SK-N-SH (cell line): ENCODE measurements at regions not wholly inside any gene's neighbourhood (a gene's known extent, or its start where the extent isn't known, plus 50 kb on each side); places are given as distances from the start of the nearest gene placed in this dataset.

Experiments
- CTCF ChIA-PET: fragments of 300-600, 350-600 bp; formaldehyde crosslinking; extraction: SDS; loops from one replicate; lab custom pipeline; 2021; lab: Yijun Ruan, JAX
- POLR2A ChIA-PET: fragments of 350-600 bp; sonication (Branson Sonifier 250); formaldehyde crosslinking; extraction: SDS; loops from one replicate; lab custom pipeline; 2020; ENCODE audit warnings: antibody characterized with exemption, inconsistent platforms; lab: Yijun Ruan, JAX
- DNase-seq: peaks from one replicate; pipeline ENCODE4 v3.0.0; 2012
- H2AFZ ChIP-seq: fragments of 200-600 bp; sonication (generic); 2 replicates; pipeline ENCODE4 v1.8.1; 2016; ENCODE audit warnings: antibody characterized with exemption, mild to moderate bottlenecking, low read depth
- H3F3A ChIP-seq: fragments of 200-600 bp; sonication (generic); replicated peaks from 2 replicates; pipeline ENCODE3; 2016; ENCODE audit warnings: antibody characterized with exemption, mild to moderate bottlenecking; ENCODE audit not compliant: insufficient read depth
- H3K27ac ChIP-seq, 2 experiments: fragments of 200-500 bp in 1 of 2; fragments of 200-600 bp in 1 of 2; sonication (Bioruptor generic) in 1 of 2; sonication (generic), shearing (Covaris generic) in 1 of 2; 2 replicates each; pipeline versions ENCODE4 v1.5.1 to v1.6.1; 2014 to 2016; ENCODE audit warnings: low read depth in 2 of 2, inconsistent platforms in 1 of 2, low read length in 1 of 2, mild to moderate bottlenecking in 1 of 2, mixed read lengths in 1 of 2
- H3K27me3 ChIP-seq: fragments of 200-600 bp; sonication (generic), shearing (Covaris generic); 2 replicates; pipeline ENCODE4 v1.6.1; 2016; ENCODE audit warnings: mixed run types; ENCODE audit not compliant: insufficient read depth
- H3K36me3 ChIP-seq, 2 experiments: fragments of 200-500 bp in 1 of 2; fragments of 200-600 bp in 1 of 2; sonication (Bioruptor generic) in 1 of 2; sonication (generic) in 1 of 2; replicated peaks in 1 of 2; 2 replicates each; pipeline versions ENCODE3 to v1.5.1; 2014 to 2016; ENCODE audit warnings: low read length in 1 of 2, mild to moderate bottlenecking in 1 of 2; ENCODE audit not compliant: insufficient read depth in 2 of 2, control insufficient read depth in 1 of 2
- H3K4me1 ChIP-seq, 2 experiments: fragments of 200-500 bp in 1 of 2; fragments of 200-600 bp in 1 of 2; sonication (Bioruptor generic) in 1 of 2; sonication (generic), shearing (Covaris generic) in 1 of 2; 2 replicates each; pipeline versions ENCODE4 v1.5.1 to v1.6.1; 2014 to 2016; ENCODE audit warnings: low read depth in 1 of 2, low read length in 1 of 2, mixed run types in 1 of 2; ENCODE audit not compliant: insufficient read depth in 2 of 2, control insufficient read depth in 1 of 2
- H3K4me2 ChIP-seq: fragments of 200-600 bp; sonication (generic), shearing (Covaris generic); 2 replicates; pipeline ENCODE4 v1.6.1; 2017; ENCODE audit warnings: mixed run types
- H3K4me3 ChIP-seq, 2 experiments: fragments of 200-500 bp in 1 of 2; fragments of 200-600 bp in 1 of 2; sonication (Bioruptor generic) in 1 of 2; sonication (generic), shearing (Covaris generic) in 1 of 2; 2 replicates each; pipeline versions ENCODE4 v1.5.1 to v1.8.1; 2014 to 2016; ENCODE audit warnings: low read depth in 2 of 2, inconsistent platforms in 1 of 2, low read length in 1 of 2, mild to moderate bottlenecking in 1 of 2, mixed read lengths in 1 of 2, moderate library complexity in 1 of 2
- H3K79me2 ChIP-seq: fragments of 200-600 bp; sonication (generic); 2 replicates; pipeline ENCODE4 v1.8.1; 2017; ENCODE audit warnings: mild to moderate bottlenecking; ENCODE audit not compliant: insufficient read depth
- H3K9ac ChIP-seq: fragments of 200-600 bp; sonication (generic); 2 replicates; pipeline ENCODE4 v1.6.1; 2017; ENCODE audit warnings: mixed run types
- H3K9me2 ChIP-seq: fragments of 200-600 bp; sonication (generic); 2 replicates; pipeline ENCODE4 v1.6.1; 2017; ENCODE audit warnings: mixed run types
- H3K9me3 ChIP-seq: fragments of 200-600 bp; sonication (generic); 2 replicates; pipeline ENCODE4 v1.6.1; 2017; ENCODE audit warnings: mixed run types, mild to moderate bottlenecking, moderate library complexity
- H4K20me1 ChIP-seq: fragments of 200-600 bp; sonication (generic); 2 replicates; pipeline ENCODE4 v1.6.1; 2017; ENCODE audit warnings: mild to moderate bottlenecking, mixed run types; ENCODE audit not compliant: insufficient read depth
- CHD2 ChIP-seq: fragments of 150-350 bp; IDR thresholded peaks from 2 replicates; pipeline ENCODE4 v1.6.1; 2018; ENCODE audit warnings: low read length; ENCODE audit not compliant: partially characterized antibody
- ELF1 ChIP-seq: IDR thresholded peaks from 2 replicates; pipeline ENCODE4 v1.4.0; 2012
- EP300 ChIP-seq, 2 experiments: IDR thresholded peaks; 2 replicates each; pipeline versions ENCODE4 v1.4.0 to v1.6.1; 2012; ENCODE audit warnings: borderline replicate concordance in 1 of 2, low read depth in 1 of 2, low read length in 1 of 2
- FOXM1 ChIP-seq: IDR thresholded peaks from 2 replicates; pipeline ENCODE4 v1.4.0; 2012; ENCODE audit warnings: low read depth, mild to moderate bottlenecking
- GABPA ChIP-seq: IDR thresholded peaks from 2 replicates; pipeline ENCODE4 v1.4.0; 2012; ENCODE audit warnings: low read depth, mild to moderate bottlenecking
- IRF3 ChIP-seq: fragments of 150-350 bp; IDR thresholded peaks from 2 replicates; pipeline ENCODE4 v1.6.1; 2016; ENCODE audit warnings: mild to moderate bottlenecking, low read depth, low read length
- MXI1 ChIP-seq: IDR thresholded peaks from 2 replicates; pipeline ENCODE4 v1.6.1; 2012; ENCODE audit warnings: mild to moderate bottlenecking, low read depth, low read length, improper control_type of control experiment
- RAD21 ChIP-seq: IDR thresholded peaks from 2 replicates; pipeline ENCODE4 v1.6.1; 2012; ENCODE audit warnings: mild to moderate bottlenecking, low read length
- RCOR1 ChIP-seq: fragments of 150-350 bp; IDR thresholded peaks from 2 replicates; pipeline ENCODE4 v1.6.1; 2017; ENCODE audit warnings: antibody characterized with exemption, low read length
- SMC3 ChIP-seq: IDR thresholded peaks from 2 replicates; pipeline ENCODE4 v1.6.1; 2012; ENCODE audit warnings: low read depth, low read length, improper control_type of control experiment
- TAF1 ChIP-seq: IDR thresholded peaks from 2 replicates; pipeline ENCODE4 v1.6.1; 2012; ENCODE audit warnings: low read depth, mild to moderate bottlenecking, low read length, moderate library complexity, borderline replicate concordance
- TEAD4 ChIP-seq: IDR thresholded peaks from 2 replicates; pipeline ENCODE4 v1.4.0; 2012; ENCODE audit warnings: mild to moderate bottlenecking, borderline replicate concordance; ENCODE audit not compliant: insufficient read depth
- YY1 ChIP-seq: IDR thresholded peaks from 2 replicates; pipeline ENCODE4 v1.4.0; 2012; ENCODE audit warnings: low read depth, mild to moderate bottlenecking
- WGBS: methylation state at CpG from one replicate; pipeline ENCODE4 v1.1.6; 2017; ENCODE audit warnings: low lambda C conversion rate; 5-methylcytosine and 5-hydroxymethylcytosine counted together
- TF ChIP-seq, protein P1 (sequence below): IDR thresholded peaks from 2 replicates; pipeline ENCODE4; 2012
- TF ChIP-seq, protein P2 (sequence below): IDR thresholded peaks from 2 replicates; pipeline ENCODE4 v1.4.0; 2012; ENCODE audit warnings: low read depth

DNA sequence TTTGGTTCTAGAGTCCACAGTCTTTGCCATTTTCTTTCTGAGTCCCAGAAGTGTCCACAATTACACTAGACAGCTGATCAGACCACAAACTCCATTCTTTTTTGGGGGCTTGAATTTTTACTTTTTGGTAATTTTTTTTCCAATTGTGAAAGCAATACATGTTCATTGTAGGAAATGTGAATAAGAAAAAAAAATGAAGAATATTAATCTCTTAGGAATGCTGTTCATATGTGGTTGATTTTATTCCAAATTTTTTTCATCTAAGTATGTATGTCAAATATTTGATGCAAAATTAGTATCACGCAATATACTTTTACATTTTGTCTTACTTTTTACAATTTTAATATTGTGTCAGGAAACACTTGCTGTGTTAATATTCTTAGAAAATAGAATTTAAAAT is 76.4 kb upstream of the ETS2 start:
- Histone ChIP-seq H3K4me2 (no peak overlapping the region), H3K27ac (no peak overlapping the region), H3K9ac (no peak overlapping the region), H3K27me3 (no peaks in the 10 kb centered on the region), H3K4me1 (peaks cover under 1 to 4% of the 10 kb centered on the region in 2 experiments; a peak in 2 of 4 replicates), H3K79me2 (no peaks in the 10 kb centered on the region), H3K9me3 (no peaks in the 10 kb centered on the region), H3K4me3 (no peak overlapping the region), H3F3A (no peaks in the 10 kb centered on the region), H4K20me1 (no peaks in the 10 kb centered on the region), H3K9me2 (no peaks in the 10 kb centered on the region), H2AFZ (no peak overlapping the region), H3K36me3 (no peaks in the 10 kb centered on the region)
- no peak for DNase-seq
- TF ChIP-seq GABPA = no peak
- no peak for TF ChIP-seq TEAD4
- CTCF ChIA-PET = interaction anchor here (1.0 to 2.8 kb wide), 5 partner anchors 36 to 412 kb away, joined by 3 to 18 read pairs (median 4); no protein-coding TSS in a partner anchor
- WGBS = 89% methylated on average over 1 of the region's 1 CpG
- POLR2A ChIA-PET = no interaction called here

DNA sequence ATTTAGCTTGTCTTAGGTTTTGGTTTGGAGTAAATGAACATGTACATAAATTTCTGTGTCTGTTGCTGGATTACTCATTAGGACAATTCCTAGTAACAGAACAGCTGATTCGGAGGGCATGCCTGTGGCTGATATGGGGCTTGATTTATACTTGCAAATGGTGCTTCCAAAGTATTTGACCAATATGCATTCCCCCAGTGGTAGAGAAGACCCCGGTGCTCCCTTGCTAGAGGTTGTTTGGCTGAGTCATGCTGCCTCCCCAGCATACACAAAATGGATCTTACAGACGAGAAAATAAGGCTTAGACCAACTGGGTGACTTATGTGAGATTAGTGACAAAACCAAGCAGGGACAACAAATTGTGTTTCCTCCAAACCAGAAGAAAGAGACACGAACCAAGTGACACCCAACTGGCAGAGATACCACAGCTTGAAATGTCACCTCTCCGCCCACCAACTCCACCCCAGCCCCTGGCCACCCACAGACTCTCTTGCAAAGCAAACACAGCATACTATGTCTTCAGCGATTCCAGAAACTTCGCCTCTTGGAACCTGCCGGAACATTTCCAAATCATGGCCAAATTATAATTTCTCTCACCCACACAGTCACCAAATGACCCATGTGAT is 75.9 kb upstream of the ETS2 start:
- Histone ChIP-seq H3K79me2 (no peaks in the 10 kb centered on the region), H3K4me1 (peaks cover 5 to 6% of the 10 kb centered on the region in 2 experiments; a peak in 3 of 4 replicates), H3K9me3 (no peaks in the 10 kb centered on the region), H3K4me3 (no peak overlapping the region), H3K27ac (no peak overlapping the region), H3K36me3 (no peaks in the 10 kb centered on the region), H3K27me3 (no peaks in the 10 kb centered on the region), H3K9me2 (no peaks in the 10 kb centered on the region), H3K4me2 (no peak overlapping the region), H2AFZ (no peak overlapping the region), H3K9ac (no peak overlapping the region), H3F3A (no peaks in the 10 kb centered on the region), H4K20me1 (no peaks in the 10 kb centered on the region)
- CTCF ChIA-PET = interaction anchor here (1.0 to 1.7 kb wide), 4 partner anchors 37 to 412 kb away, joined by 3 to 8 read pairs (median 4); no protein-coding TSS in a partner anchor
- DNase-seq = no peak
- WGBS = 72% methylated on average over 8 of the region's 8 CpGs
- POLR2A ChIA-PET = no interaction called here
- TF ChIP-seq FOXM1 (no peak), ELF1 (no peak), RAD21 (no peak)
- TF ChIP-seq, protein P1, sequence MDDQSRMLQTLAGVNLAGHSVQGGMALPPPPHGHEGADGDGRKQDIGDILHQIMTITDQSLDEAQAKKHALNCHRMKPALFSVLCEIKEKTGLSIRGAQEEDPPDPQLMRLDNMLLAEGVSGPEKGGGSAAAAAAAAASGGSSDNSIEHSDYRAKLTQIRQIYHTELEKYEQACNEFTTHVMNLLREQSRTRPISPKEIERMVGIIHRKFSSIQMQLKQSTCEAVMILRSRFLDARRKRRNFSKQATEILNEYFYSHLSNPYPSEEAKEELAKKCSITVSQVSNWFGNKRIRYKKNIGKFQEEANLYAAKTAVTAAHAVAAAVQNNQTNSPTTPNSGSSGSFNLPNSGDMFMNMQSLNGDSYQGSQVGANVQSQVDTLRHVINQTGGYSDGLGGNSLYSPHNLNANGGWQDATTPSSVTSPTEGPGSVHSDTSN = no peak

DNA sequence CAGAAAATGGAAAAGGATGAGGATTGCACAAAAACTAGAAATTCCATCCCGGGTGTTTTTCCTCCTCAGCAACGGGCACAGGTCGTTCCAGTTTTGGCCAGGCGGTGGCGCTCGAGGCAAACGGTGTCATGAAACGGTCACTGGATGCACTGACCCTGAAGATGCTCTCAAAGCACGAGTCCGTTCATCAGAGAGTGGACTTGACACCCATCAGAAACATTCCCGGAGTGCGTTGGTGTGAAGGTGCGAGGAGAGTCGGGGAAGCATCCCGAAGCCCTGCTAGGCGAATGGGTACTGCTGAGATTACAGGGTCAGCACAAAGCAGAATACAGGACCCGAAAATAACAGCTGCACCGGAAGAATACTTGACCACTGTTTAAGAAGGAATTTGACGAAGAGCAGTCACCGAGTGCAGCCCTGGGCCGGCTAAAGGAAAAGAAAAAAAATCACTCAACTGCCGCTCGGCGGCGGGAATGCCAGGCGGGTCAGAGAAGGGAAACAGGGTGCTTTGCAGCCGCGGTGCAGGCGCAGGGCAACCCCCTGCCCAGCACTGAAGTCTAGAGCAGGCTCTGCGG is 71.7 kb upstream of the ETS2 start:
- Histone ChIP-seq H3F3A (no peaks in the 10 kb centered on the region), H3K9ac (peak overlapping the region; percentile 24; the same call in 1 of the 2 replicates), H3K79me2 (no peaks in the 10 kb centered on the region; the same call in 1 of the 2 replicates), H4K20me1 (no peaks in the 10 kb centered on the region), H3K27ac (peak overlapping the region; percentile 5 to 78; a peak in 3 of 4 replicates), H2AFZ (peak overlapping the region; percentile 55; the same call in 1 of the 2 replicates), H3K9me3 (no peaks in the 10 kb centered on the region), H3K36me3 (no peaks in the 10 kb centered on the region), H3K4me2 (peak overlapping the region; percentile 75), H3K4me3 (peak overlapping the region; percentile 30 to 51), H3K9me2 (no peaks in the 10 kb centered on the region), H3K27me3 (no peaks in the 10 kb centered on the region), H3K4me1 (peaks cover 5 to 6% of the 10 kb centered on the region in 2 experiments; a peak in 3 of 4 replicates)
- CTCF ChIA-PET = interaction anchor here (0.6 to 6.1 kb wide), 47 partner anchors 8 to 442 kb away, joined by 3 to 104 read pairs (median 4); partner anchors contain the start of gene ETS2
- WGBS = 11% methylated on average over 30 of the region's 30 CpGs
- POLR2A ChIA-PET = no interaction called here
- peak; percentile 81 for DNase-seq
- TF ChIP-seq, protein P1 = peak; percentile 28; the same call in 1 of the 2 replicates
- TF ChIP-seq TAF1 (no peak), SMC3 (peak; percentile 99), EP300 (IDR thresholded peaks at IDR 0.05; ENCODE audit: borderline replicate concordance in 1 of 2, low read depth in 1 of 2, low read length in 1 of 2) (peak in 1 of 2 experiments; percentile 18; a peak in 1 of 4 replicates), MXI1 (peak; percentile 64), IRF3 (no peak), YY1 (no peak), CHD2 (peak; percentile 6), FOXM1 (peak; percentile 39; the same call in 1 of the 2 replicates), ELF1 (no peak), TEAD4 (0 out of 2 replicates have a peak, but pooled peaks have one; percentile 42), RCOR1 (peak; percentile 16; the same call in 1 of the 2 replicates)
- TF ChIP-seq, protein P2, sequence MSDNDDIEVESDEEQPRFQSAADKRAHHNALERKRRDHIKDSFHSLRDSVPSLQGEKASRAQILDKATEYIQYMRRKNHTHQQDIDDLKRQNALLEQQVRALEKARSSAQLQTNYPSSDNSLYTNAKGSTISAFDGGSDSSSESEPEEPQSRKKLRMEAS = peak; percentile 95
